Stimulated activated CD4-positive, alpha-beta T cell treated with anti-CD3 and anti-CD28 coated beads, Interleukin-12 subunit alpha, Interleukin-12 subunit beta, amount 100 ng/mL, for 24 hours (primary cell): ENCODE measurements at regions not wholly inside any gene's neighbourhood (a gene's known extent, or its start where the extent isn't known, plus 50 kb on each side); places are given as distances from the start of the nearest gene placed in this dataset.
"Not testable (repeated sequence)": the region's sequence is repeated elsewhere in the genome, so short reads cannot be mapped to it uniquely, and the experiment has no call there.

Source experiments
- DNase-seq, 2 experiments: peaks; one replicate each; pipeline ENCODE4 v3.0.0-alpha.2; 2020; ENCODE audit warnings: low read depth in 2 of 2

- DNase-seq = no peak
These were observed 892.1 kb upstream of the DDX18 start for GRCh38 chr2:116922414-116922813.

GRCh38 chr2:116924509-116924908 lies 890.0 kb upstream of the DDX18 start:
- no peak for DNase-seq

DNA sequence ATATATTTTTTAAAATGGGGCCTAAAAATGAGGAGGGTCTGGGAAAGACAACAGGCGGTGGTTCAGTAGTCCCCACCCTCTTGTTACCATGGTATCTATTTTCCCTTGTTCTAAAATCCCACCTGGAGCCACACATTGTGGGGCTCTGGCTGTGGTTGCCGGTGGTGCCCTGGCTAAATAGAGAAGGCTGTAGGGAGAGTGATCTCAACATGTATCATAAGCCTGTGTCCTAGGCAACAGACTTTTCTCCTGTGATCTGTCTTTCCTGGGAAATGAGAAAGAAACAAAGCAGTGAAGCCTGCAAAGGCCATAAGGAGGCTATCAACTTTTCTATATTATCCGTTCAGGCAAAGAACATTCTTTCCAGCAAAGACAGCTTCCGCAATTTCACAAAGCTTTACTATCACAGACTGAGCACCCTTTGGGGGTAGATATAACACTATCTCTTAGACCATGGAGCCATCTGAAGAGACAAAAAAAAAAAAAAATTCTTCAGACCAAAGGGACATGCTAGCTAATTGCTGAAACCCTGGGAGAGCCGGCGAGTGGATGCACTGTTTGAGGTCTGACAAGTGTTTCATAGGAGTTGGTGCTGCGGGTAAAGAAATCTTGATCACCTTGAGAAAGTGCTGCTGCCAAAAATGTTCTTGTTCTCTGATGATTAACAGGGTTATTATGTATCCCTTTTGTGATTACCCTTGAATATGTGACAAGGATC lies 879.2 kb upstream of the DDX18 start:
- DNase-seq = no peak

GRCh38 chr2:116948258-116948657 lies 866.2 kb upstream of the DDX18 start:
- DNase-seq = no peak

- DNase-seq = no peak
These were observed 865.2 kb upstream of the DDX18 start for GRCh38 chr2:116949249-116949648.

- DNase-seq = no peak
These were observed 862.2 kb upstream of the DDX18 start for GRCh38 chr2:116952254-116952653.

DNA sequence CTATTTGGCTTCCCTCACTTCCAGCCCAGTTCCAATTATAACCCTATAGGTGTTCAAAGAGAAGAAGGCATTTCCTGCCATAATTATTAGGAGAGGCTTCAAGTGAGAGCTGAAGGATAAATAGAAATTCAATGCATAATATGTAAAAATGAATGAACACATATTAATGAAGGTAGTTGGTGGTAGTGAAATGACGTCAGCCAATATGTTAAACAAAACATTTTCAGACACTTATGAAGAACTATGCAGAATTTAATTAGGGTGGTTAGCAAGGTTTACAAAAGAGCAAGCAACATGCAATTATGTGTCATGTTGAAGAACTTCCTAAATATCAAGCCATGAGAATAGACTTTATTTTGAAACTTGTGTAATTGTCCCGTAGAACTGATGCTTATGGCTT lies 858.8 kb upstream of the DDX18 start:
- DNase-seq = no peak

DNA sequence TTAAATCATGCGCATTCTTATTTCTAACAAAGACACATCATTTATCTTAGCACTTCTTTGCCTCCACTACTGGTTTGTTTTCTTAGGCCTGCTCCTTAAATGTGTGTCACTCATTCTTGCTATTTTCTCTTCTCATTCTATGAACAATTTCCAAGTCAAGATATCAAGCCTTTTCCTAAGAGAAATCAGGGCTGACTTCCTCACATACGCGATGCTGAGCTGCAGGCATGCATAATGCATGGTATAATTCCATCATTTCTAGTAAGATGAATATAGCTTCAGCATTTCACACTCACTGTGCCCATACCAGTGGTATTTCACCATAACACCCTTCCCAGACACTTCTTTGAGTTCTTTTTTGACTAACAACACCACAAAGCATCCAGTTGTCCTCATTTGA lies 838.9 kb upstream of the DDX18 start:
- no peak for DNase-seq

DNA sequence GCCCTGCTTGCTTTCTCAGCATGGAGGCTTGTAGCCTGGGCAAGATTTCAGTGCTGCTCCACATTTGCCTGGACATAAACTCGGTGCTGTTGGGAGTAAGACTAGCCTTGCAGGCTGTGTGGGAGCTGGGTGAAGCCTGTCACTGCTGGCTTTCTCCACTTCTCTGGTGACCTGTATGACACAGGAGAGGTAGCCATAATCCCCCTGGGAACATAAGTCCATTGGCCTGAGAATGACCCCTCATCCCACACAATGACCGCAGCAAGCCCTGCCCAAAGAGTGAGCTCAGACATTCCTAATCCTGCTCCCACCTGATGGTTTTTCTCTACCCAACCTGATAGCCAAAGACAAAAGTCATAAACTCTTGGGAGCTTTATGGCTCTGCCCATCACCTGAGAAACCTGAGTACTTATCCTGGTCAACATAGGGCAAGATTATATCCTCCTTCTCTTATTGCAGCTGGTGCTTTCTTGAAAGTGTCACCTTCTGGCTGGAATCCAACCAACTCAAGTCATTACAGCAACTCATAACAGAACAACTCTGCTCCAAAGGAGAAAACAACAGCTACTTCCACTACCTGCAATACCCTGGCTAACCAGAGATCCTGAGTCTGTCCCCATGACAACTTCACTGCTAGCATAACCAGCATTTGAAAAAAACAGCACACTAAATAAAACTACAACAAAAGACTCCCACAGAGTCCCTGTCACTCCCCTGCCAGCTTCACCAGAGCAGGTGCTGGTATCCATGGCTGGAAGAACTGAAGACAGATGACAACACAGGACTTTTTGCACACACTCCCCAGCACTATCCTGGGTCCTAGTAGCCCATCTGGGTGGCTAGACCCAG lies 834.4 kb upstream of the DDX18 start:
- DNase-seq = no peak

DNA sequence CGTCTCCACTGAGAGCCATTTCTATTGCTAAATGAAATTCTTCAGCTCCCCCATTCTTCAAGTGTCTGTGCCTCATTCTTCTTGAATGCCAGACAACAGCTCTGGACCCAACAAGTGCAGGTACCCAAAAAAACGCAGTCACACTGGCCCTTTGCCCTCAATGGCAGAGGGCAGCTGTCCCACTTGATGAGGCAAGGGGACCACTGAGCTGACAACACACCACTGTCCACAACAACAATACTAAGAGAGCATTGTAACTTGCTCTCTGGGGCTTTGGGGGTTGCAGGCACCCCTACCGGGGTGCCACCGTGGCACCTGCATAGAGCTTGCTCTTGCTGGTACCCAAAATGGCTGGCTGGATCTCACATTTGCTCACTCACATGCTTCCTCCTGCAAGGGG lies 827.0 kb upstream of the DDX18 start:
- no peak for DNase-seq

- DNase-seq = no peak
These were observed 826.2 kb upstream of the DDX18 start for GRCh38 chr2:116988303-116988702.

DNA sequence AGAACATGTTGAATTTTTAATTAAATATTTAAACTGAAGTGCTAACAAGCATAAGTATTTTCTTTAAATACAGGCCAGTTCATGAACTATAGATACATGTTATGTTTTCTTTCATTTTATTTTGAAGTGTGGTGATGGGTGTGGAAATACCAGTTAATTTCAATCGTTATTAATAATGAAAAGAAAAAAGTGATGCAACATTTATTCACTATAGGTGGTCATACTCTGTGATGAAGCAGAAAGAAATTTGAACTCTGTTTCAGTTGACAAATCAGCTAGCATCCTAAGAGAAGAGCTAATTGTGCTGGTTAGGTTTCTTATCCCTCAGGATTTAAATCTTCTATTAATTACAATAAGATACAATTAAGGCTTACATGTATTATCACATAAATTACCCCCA lies 795.1 kb upstream of the DDX18 start:
- no peak for DNase-seq

DNA sequence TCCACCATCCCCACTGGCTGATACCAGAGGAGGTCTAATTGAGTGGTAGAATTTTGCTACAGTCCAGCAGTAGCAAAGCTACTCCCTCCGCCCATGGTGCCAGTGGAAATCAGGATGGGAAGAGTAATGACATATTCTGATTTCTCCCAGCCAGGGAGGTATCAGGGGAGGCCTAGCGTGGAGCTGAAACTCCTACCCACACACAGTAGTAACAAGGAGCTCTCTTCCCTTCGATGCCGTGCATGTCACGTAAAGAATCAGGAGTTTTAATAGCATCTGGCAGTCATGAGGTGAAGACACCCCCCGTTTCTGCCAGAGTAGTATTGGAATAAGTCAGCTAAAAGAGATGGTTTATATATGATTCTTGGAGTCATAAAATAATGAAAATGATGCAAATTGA lies 786.8 kb upstream of the DDX18 start:
- no peak for DNase-seq

DNA sequence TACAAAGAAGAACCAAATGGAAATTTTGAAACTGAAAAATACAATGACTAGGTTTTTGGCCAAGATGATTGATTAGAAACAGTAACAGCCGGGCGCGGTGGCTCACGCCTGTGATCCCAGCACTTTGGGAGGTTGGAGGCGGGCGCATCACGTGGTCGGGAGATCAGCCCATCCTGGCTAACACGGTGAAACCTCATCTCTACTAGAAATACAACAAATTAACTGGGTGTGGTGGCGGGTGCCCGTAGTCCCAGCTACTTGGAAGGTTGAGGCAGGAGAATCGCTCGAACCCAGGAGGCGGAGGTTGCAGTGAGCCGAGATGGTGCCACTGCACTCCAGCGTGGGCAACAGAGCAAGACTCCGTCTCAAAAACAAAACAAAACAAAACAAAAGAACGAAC lies 785.8 kb upstream of the DDX18 start:
- DNase-seq = not testable (repeated sequence)

DNA sequence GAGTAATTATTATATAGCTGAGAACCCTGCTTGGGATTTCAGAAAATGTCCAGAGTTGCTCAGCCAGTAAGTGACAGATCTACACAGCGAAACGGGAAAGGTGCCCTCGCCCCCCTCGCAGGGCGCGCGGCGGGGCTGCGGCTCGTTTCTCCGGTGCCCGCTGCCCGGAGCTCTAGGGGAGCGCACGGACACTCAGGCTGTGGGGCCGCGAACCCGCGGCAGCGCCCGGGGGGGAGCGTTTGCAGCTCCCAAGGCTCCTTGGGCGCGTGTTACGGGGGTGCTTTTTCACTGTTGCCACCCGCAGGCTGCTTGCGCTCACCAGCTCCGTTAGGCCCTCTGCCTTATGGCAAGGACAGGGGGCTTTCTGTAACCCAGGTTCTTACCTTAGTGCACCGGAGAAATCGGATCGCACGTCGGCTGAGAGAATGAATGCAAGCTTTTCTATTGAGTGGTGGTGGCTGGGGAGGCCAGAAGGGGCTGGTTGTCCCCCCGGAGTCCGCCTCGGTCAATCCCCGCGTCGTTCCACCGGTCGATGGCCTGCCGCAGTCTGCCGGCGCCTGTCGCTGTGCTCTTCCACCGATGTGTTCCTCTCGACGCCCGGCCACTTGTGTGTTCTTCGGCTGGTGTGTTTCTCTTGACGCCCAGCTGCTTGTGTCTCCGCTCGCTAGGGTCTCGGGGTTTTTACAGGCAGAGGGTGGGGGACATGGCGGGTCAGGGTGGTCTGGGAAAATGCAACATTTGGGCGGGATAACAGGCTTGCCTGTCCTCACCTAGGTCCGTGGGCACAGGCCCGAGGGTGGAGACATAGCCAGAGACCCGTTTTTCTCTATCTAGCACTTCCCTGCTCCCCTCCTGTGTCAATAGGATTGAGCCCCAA lies 758.8 kb upstream of the DDX18 start:
- DNase-seq = no peak

- DNase-seq = no peak
These were observed 758.1 kb upstream of the DDX18 start for GRCh38 chr2:117056376-117056748.

- DNase-seq = no peak
These were observed 757.5 kb upstream of the DDX18 start for GRCh38 chr2:117057016-117057415.

- no peak for DNase-seq
These were observed 756.1 kb upstream of the DDX18 start for GRCh38 chr2:117058366-117058765.

DNA sequence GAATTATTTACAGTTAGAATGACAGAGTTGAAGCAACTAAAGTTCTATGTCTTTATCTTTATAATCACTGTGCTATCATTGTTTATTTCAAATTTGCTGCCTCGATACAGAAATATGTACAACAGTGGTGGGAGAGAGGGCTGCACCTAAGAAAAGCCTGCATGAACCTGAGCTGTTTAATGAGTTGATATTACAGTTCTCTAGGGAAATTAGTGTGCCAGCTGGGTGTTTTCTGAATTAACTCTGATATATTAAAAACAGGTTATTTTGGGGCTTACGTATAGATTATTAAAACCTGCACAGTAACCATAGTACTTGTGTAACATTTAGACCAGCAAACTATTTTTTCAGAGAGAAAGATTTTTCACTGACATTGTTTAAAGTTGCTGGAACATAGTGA lies 750.5 kb upstream of the DDX18 start:
- no peak for DNase-seq

DNA sequence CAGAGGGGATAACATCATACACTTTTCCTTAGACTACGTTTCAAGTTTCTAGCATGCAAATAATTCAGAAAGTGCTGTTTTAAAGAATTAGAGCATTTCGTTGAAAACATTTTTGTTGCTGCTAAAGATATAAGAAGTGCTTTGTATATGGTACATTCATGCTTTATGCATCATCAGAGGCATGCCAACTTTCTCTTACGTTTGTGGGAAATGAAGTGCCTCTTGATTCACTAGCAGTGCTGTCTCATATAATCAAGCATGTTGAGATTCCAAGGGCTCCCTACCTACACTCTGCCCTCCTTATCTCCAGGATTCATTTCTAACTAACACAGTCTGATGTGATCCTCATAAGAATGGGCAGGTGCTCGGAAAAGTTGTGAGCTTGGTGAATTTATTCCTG lies 748.6 kb upstream of the DDX18 start:
- no peak for DNase-seq

DNA sequence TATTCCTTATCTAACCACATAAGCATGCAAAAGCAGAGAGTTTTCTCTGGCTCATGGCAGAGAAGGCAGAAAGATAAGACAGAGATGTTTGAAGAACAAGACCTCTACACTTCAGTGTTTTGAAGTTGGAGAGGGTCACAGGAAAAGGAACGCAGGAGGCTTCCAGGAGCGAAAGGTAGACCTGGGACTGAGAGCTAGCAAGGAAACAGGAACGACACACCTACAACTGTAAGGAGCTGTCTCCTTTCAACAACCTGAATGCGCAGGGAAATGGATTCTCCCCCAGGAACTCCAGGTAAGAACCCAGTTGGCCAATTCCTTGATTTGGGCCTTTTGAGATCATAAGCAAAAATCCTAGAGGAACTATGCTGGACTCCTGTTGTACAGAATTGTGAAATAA lies 746.6 kb upstream of the DDX18 start:
- no peak for DNase-seq

- no peak for DNase-seq
These were observed 746.1 kb upstream of the DDX18 start for GRCh38 chr2:117068371-117068770.
